ENCODE measurements at regions not wholly inside any gene's neighbourhood (a gene's known extent, or its start where the extent isn't known, plus 50 kb on each side); places are given as distances from the start of the nearest gene placed in this dataset.

DNA sequence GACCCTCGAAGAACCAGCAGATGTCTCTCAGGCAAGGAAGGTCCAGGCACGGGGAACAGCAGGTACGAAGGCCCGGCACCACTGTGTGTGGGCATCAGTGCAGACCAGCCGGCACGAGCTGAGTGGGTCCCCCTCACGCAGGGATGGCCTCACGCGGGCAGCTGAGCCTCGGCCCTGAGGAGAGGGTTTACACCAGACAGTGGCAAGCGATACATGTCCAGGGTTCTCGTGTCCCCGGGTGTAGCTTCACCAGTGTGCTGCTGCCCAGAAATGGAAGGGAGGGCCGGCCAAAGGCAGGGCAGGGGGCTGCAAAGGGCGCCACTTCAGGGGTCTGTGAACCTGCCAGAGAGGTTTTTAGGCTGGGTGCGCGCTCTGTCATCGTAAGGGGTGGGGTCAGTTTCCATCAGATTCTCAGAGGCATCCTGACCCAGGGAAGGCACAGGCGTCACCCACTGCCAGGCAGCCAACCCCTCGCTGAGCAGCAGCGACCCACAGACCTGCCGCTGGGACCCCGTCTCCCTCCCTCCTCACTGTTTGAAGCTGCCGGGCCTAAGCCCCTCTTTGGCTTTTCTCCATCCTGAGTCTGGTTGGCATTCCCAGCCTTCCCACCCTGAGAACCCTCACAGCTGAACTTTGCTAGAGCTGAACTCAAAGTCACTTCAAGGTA is 107.0 kb downstream of the CPZ start:
- Histone ChIP-seq H3K4me1 (no peaks in the 10 kb centered on the region), H3K27me3 (peaks cover 0 to 100% (median 36%) of the 10 kb centered on the region in 3 donors), H3K9me3 (peaks cover 0 to 15% (median 14%) of the 10 kb centered on the region in 4 donors), H3K4me3 (no peak overlapping the region), H3K27ac (no peak overlapping the region), H3K36me3 (no peaks in the 10 kb centered on the region)
- intact Hi-C loops (cut with DNase I; ENCODE audit: low total_unique reads) = no loop called here
- 78 to 85% (median 82%) methylated on average over 17 to 24 of the region's 24 CpGs for WGBS, 5 donors
- peak in 1 of 2 donors; percentile 20 for DNase-seq
- TF ChIP-seq EP300 (IDR thresholded peaks at IDR 0.05) = no peak
- no peak for TF ChIP-seq POLR2A (IDR thresholded peaks at IDR 0.05)
- no peak for TF ChIP-seq POLR2AphosphoS5 (IDR thresholded peaks at IDR 0.05)
- TF ChIP-seq, protein P1, sequence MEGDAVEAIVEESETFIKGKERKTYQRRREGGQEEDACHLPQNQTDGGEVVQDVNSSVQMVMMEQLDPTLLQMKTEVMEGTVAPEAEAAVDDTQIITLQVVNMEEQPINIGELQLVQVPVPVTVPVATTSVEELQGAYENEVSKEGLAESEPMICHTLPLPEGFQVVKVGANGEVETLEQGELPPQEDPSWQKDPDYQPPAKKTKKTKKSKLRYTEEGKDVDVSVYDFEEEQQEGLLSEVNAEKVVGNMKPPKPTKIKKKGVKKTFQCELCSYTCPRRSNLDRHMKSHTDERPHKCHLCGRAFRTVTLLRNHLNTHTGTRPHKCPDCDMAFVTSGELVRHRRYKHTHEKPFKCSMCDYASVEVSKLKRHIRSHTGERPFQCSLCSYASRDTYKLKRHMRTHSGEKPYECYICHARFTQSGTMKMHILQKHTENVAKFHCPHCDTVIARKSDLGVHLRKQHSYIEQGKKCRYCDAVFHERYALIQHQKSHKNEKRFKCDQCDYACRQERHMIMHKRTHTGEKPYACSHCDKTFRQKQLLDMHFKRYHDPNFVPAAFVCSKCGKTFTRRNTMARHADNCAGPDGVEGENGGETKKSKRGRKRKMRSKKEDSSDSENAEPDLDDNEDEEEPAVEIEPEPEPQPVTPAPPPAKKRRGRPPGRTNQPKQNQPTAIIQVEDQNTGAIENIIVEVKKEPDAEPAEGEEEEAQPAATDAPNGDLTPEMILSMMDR (IDR thresholded peaks at IDR 0.05) = no peak

DNA sequence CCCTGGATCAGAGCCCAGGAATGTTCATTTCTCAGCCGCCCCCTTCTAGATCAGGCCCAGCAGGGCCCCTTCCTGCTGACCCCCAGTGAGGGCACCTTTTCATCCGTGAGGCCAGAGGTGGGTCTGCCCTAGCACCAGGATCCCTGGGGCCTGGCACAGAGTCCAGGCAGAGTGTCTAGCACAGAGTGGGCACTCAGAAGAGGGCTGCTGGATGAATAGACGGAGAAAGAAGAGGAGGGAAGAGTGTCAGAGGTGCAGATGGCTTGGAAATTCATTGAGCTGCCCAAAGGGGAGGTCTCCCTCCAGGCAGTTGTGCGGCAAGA is 106.5 kb downstream of the CPZ start:
- Histone ChIP-seq H3K36me3 (no peaks in the 10 kb centered on the region), H3K27ac (no peak overlapping the region), H3K9me3 (peaks cover 0 to 15% (median 14%) of the 10 kb centered on the region in 4 donors), H3K4me1 (no peaks in the 10 kb centered on the region), H3K27me3 (peaks cover 0 to 100% (median 37%) of the 10 kb centered on the region in 3 donors), H3K4me3 (no peak overlapping the region)
- no peak for TF ChIP-seq POLR2A (IDR thresholded peaks at IDR 0.05)
- TF ChIP-seq, protein P1 (IDR thresholded peaks at IDR 0.05) = no peak
- TF ChIP-seq EP300 (IDR thresholded peaks at IDR 0.05) = no peak
- TF ChIP-seq POLR2AphosphoS5 (IDR thresholded peaks at IDR 0.05) = no peak
- DNase-seq = no peak
- intact Hi-C loops (cut with DNase I; ENCODE audit: low total_unique reads) = no loop called here
- 71 to 83% (median 79%) methylated on average over 4 of the region's 4 CpGs for WGBS, 5 donors

DNA sequence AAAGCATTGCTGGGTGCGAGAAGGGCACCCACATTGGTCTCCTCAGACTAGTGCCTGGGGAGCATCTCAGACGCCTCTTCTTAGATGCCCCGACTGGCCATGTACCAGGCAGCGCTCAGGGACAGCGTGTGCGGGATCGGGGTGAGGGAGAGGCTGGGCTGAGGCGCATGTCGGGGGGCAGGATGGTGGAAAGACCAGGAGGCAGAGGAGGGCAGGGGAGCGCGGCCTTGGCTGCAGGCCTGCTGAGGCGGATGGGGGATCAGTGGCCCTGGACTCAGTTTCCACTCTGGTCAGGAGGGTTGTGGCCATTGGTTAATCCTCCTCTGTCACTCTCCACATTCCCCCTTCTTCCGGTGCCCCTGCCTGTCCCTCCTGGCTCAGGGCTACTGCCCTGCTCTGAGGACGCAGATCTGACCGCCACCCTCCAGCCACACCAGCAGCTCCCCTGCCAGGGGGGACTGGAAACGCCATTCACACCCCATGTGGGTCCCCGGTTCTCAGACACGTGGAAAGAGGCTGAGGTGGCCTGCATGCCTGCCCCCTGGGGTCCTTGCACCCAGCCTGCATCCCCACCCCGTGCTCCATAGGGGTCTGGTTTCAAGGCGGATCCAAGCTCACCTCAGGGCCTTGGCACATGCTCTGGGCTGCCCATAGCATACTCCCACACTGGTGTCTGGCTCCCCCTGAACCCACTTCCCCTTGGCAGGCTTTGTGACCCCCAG is 105.9 kb downstream of the CPZ start:
- H3K36me3 ChIP-seq = no peaks in the 10 kb centered on the region
- WGBS, 5 donors = 84 to 91% (median 88%) methylated on average over 18 to 20 of the region's 20 CpGs
- TF ChIP-seq POLR2AphosphoS5 (IDR thresholded peaks at IDR 0.05) (no peak), EP300 (IDR thresholded peaks at IDR 0.05) (no peak), POLR2A (IDR thresholded peaks at IDR 0.05) (no peak)
- TF ChIP-seq, protein P1 (IDR thresholded peaks at IDR 0.05) = no peak
- H3K4me3 ChIP-seq = no peak overlapping the region
- H3K27me3 ChIP-seq = peaks cover 0 to 96% (median 37%) of the 10 kb centered on the region in 3 donors
- DNase-seq = peak in 1 of 2 donors; percentile 22
- no peak overlapping the region for H3K27ac ChIP-seq
- peaks cover 0 to 15% (median 14%) of the 10 kb centered on the region in 4 donors for H3K9me3 ChIP-seq
- H3K4me1 ChIP-seq = no peaks in the 10 kb centered on the region
- intact Hi-C loops (cut with DNase I; ENCODE audit: low total_unique reads) = no loop called here

DNA sequence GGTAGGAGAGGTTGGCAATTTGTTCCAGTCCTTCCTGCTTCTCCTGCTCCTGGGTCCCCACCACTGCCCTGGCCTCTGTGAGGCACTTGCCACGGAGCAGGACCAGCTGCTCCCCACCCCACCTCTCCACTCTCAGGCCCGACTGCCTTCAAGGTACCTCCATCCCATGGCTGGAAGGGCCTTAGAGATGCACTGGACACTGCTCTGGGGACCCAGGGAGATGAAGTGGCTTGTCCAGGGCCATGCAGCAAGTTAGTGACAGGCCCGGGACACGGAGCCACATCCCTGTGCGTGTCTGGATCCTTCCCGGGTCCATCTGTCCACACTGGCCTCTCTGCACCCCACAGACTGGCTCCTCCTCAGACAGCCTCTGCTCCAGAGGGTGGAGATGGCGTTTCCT is 105.3 kb downstream of the CPZ start:
- TF ChIP-seq POLR2AphosphoS5 (IDR thresholded peaks at IDR 0.05) (no peak), POLR2A (IDR thresholded peaks at IDR 0.05) (no peak), EP300 (IDR thresholded peaks at IDR 0.05) (no peak)
- TF ChIP-seq, protein P1 (IDR thresholded peaks at IDR 0.05) = no peak
- intact Hi-C loops (cut with DNase I; ENCODE audit: low total_unique reads) = no loop called here
- H3K36me3 ChIP-seq = no peaks in the 10 kb centered on the region
- H3K4me3 ChIP-seq = no peak overlapping the region
- H3K9me3 ChIP-seq = peaks cover 0 to 15% (median 14%) of the 10 kb centered on the region in 4 donors
- peak in 1 of 2 donors; percentile 9 for DNase-seq
- 72 to 91% (median 79%) methylated on average over 6 to 7 of the region's 7 CpGs for WGBS, 5 donors
- no peaks in the 10 kb centered on the region for H3K4me1 ChIP-seq
- H3K27me3 ChIP-seq = peaks cover 0 to 89% (median 37%) of the 10 kb centered on the region in 3 donors
- H3K27ac ChIP-seq = no peak overlapping the region

Data from stomach (tissue), 8 donors.